ENCODE measurements at regions not wholly inside any gene's neighbourhood (a gene's known extent, or its start where the extent isn't known, plus 50 kb on each side); places are given as distances from the start of the nearest gene placed in this dataset.

- Histone ChIP-seq H3K79me2 (ENCODE audit: insufficient read depth, low read length) (no peaks in the 10 kb centered on the region), H3K4me3 (ENCODE audit: low read depth in 1 of 2, low read length in 2 of 2) (no peak overlapping the region), H3K4me1 (ENCODE audit: insufficient read depth, low read length) (peaks cover 8% of the 10 kb centered on the region), H3K36me3 (ENCODE audit: insufficient read depth, low read length) (no peaks in the 10 kb centered on the region), H3K9me3 (ENCODE audit: insufficient read depth, low read length, severe bottlenecking) (no peaks in the 10 kb centered on the region), H4K20me1 (ENCODE audit: insufficient read depth, low read length) (no peaks in the 10 kb centered on the region), H3K4me2 (ENCODE audit: insufficient read depth, low read length) (no peak overlapping the region), H2AFZ (ENCODE audit: low read depth, low read length) (no peak overlapping the region), H3K27me3 (ENCODE audit: insufficient read depth, low read length, poor library complexity) (no peaks in the 10 kb centered on the region), H3K27ac (ENCODE audit: low read length) (peak overlapping the region; percentile 1; the same call in 1 of the 2 replicates), H3K9ac (ENCODE audit: low read depth, low read length) (no peak overlapping the region)
- peak; percentile 69 for DNase-seq
- TF ChIP-seq CTCF (IDR thresholded peaks at IDR 0.05; ENCODE audit: borderline replicate concordance, extremely low read depth, low read length, poor library complexity, severe bottlenecking): no peak
- TF ChIP-seq EZH2 (IDR thresholded peaks at IDR 0.05; ENCODE audit: borderline replicate concordance, low read depth, low read length, severe bottlenecking): no peak
- peak; percentile 99 for ATAC-seq (ENCODE audit: insufficient read depth, low read depth)
Measured at GRCh38 chr5:3392306-3392939, 203.2 kb upstream of the IRX1 start.

- Histone ChIP-seq H3K4me2 (ENCODE audit: insufficient read depth, low read length) (no peak overlapping the region), H3K79me2 (ENCODE audit: insufficient read depth, low read length) (no peaks in the 10 kb centered on the region), H2AFZ (ENCODE audit: low read depth, low read length) (no peak overlapping the region), H3K27ac (ENCODE audit: low read length) (no peak overlapping the region), H4K20me1 (ENCODE audit: insufficient read depth, low read length) (no peaks in the 10 kb centered on the region), H3K4me1 (ENCODE audit: insufficient read depth, low read length) (peaks cover 8% of the 10 kb centered on the region), H3K9ac (ENCODE audit: low read depth, low read length) (no peak overlapping the region), H3K27me3 (ENCODE audit: insufficient read depth, low read length, poor library complexity) (no peaks in the 10 kb centered on the region), H3K36me3 (ENCODE audit: insufficient read depth, low read length) (no peaks in the 10 kb centered on the region), H3K4me3 (ENCODE audit: low read depth in 1 of 2, low read length in 2 of 2) (no peak overlapping the region), H3K9me3 (ENCODE audit: insufficient read depth, low read length, severe bottlenecking) (no peaks in the 10 kb centered on the region)
- DNase-seq: no peak
- ATAC-seq (ENCODE audit: insufficient read depth, low read depth): no peak
- TF ChIP-seq EZH2 (IDR thresholded peaks at IDR 0.05; ENCODE audit: borderline replicate concordance, low read depth, low read length, severe bottlenecking) (no peak), CTCF (IDR thresholded peaks at IDR 0.05; ENCODE audit: borderline replicate concordance, extremely low read depth, low read length, poor library complexity, severe bottlenecking) (no peak)
Measured at GRCh38 chr5:3391210-3391609, 204.4 kb upstream of the IRX1 start.

GRCh38 chr5:3389471-3390026 is 206.1 kb upstream of the IRX1 start:
- no peak overlapping the region for H3K27ac ChIP-seq (ENCODE audit: low read length)
- H3K79me2 ChIP-seq (ENCODE audit: insufficient read depth, low read length): no peaks in the 10 kb centered on the region
- H3K4me1 ChIP-seq (ENCODE audit: insufficient read depth, low read length): peaks cover 8% of the 10 kb centered on the region
- H3K27me3 ChIP-seq (ENCODE audit: insufficient read depth, low read length, poor library complexity): no peaks in the 10 kb centered on the region
- no peak overlapping the region for H2AFZ ChIP-seq (ENCODE audit: low read depth, low read length)
- no peaks in the 10 kb centered on the region for H4K20me1 ChIP-seq (ENCODE audit: insufficient read depth, low read length)
- no peaks in the 10 kb centered on the region for H3K36me3 ChIP-seq (ENCODE audit: insufficient read depth, low read length)
- DNase-seq (no peak), ATAC-seq (ENCODE audit: insufficient read depth, low read depth) (no peak)
- H3K9ac ChIP-seq (ENCODE audit: low read depth, low read length): no peak overlapping the region
- H3K4me2 ChIP-seq (ENCODE audit: insufficient read depth, low read length): no peak overlapping the region
- no peaks in the 10 kb centered on the region for H3K9me3 ChIP-seq (ENCODE audit: insufficient read depth, low read length, severe bottlenecking)
- H3K4me3 ChIP-seq (ENCODE audit: low read depth in 1 of 2, low read length in 2 of 2): no peak overlapping the region
- TF ChIP-seq EZH2 (IDR thresholded peaks at IDR 0.05; ENCODE audit: borderline replicate concordance, low read depth, low read length, severe bottlenecking) (no peak), CTCF (IDR thresholded peaks at IDR 0.05; ENCODE audit: borderline replicate concordance, extremely low read depth, low read length, poor library complexity, severe bottlenecking) (no peak)

Data from DND-41 (cell line).